Ovary (tissue), 7 donors: ENCODE measurements at regions not wholly inside any gene's neighbourhood (a gene's known extent, or its start where the extent isn't known, plus 50 kb on each side); places are given as distances from the start of the nearest gene placed in this dataset.

Source experiments
- DNase-seq, 5 donors: peaks; one replicate each; pipeline ENCODE4 v3.0.0-alpha.2; 2019 to 2020
- H3K27ac ChIP-seq, 2 donors: fragments of 200-600 bp; one replicate each; pipeline versions ENCODE4 v1.5.1 to v1.8.0; 2019 to 2022
- H3K27me3 ChIP-seq: fragments of 200-600 bp; one replicate; pipeline ENCODE4 v1.8.0; 2022
- H3K36me3 ChIP-seq: fragments of 200-600 bp; sonication (generic); one replicate; pipeline ENCODE4 v1.5.1; 2019
- H3K4me1 ChIP-seq: one replicate; pipeline ENCODE4 v1.8.1; 2013; ENCODE audit warnings: mild to moderate bottlenecking, moderate library complexity; ENCODE audit not compliant: insufficient read depth
- H3K4me3 ChIP-seq: fragments of 200-600 bp; sonication (generic); one replicate; pipeline ENCODE4 v1.5.1; 2017
- H3K9me3 ChIP-seq, 2 donors: fragments of 200-600 bp in 1 of 2; sonication (generic) in 1 of 2; one replicate each; pipeline versions ENCODE4 v1.5.1 to v1.8.1; 2013 to 2019; ENCODE audit warnings: mild to moderate bottlenecking in 1 of 2, moderate library complexity in 1 of 2
- EP300 ChIP-seq: sonication (generic); formaldehyde crosslinking; IDR thresholded peaks from one replicate; pipeline ENCODE4 v1.6.1; 2017; ENCODE audit warnings: antibody characterized with exemption
- POLR2A ChIP-seq: fragments of 450-650 bp; IDR thresholded peaks from one replicate; pipeline ENCODE4 v1.6.1; 2017; ENCODE audit warnings: antibody characterized with exemption, mild to moderate bottlenecking, moderate library complexity
- WGBS, 3 donors: extraction: QIAGEN DNeasy Blood & Tissue Kit in 1 of 3; methylation state at CpG; one replicate each; pipeline versions ENCODE4 v1.1.5 to v1.1.7; 2013 to 2017; 5-methylcytosine and 5-hydroxymethylcytosine counted together
- intact Hi-C, 4 donors: fragments of 100-400 bp; cut with DNase I; formaldehyde crosslinking; loops; one replicate each; pipeline versions ENCODE4 v1.11.0 to v1.15.1; 2022 to 2023
- TF ChIP-seq, protein P1 (sequence below), 3 donors: fragments of 450-650 bp in 2 of 3; fragments of 200-600 bp in 1 of 3; IDR thresholded peaks; one replicate each; pipeline versions ENCODE4 v1.5.1 to v1.8.0; 2016 to 2022; ENCODE audit warnings: antibody characterized with exemption in 3 of 3, mild to moderate bottlenecking in 1 of 3
- donor health status: DM: no; HTN: no; CAD: no; lungs with moderate emphysema.
- donor health status: DM: no; HTN: no; CAD: no.
- donor health status: Bipolar disorder and iron deficiency.
- donor health status: DM: no; HTN: no; CAD: no.
- donor health status: DM: yes; HTN: yes; CAD: no.

DNA sequence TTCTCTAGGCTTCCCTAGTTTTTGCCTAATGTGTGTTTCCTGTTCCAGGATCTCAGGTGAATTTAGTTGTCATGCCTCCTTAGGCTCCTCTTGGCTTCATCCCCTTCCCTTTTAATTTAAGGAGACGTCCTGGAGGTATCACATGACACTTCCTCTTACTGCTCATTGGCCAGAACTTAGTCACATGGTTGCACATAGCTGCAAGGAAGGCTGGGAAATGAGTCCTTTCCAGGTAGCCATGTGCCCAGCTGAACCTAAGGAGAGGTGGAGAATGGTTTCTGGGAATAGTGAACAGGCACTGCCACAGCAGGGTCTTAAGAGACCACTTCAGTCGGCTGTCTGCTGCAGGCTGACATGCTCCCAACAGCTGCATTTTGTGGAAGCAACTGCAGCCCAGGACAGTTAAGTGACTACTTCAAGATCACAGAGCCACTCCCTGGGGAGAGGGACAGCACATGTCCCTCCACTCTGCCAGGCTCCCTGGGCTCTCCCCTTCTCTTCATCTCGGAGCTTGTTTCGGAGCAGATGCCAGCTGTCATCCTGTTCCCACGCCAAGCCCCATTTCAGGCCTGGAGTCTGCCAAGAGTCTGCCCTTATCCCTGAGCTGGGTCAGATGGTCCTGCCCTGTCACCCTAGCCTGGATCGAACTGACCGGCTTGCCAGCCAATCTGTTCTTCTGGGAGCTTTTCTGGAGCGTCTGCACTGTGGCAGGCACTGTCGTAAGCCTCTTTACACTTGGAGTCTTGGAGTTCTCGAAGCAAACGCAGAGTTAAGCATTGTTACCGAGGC lies 81.4 kb upstream of the FOXF1 start:
- Histone ChIP-seq H3K27me3 (no peaks in the 10 kb centered on the region), H3K4me1 (no peaks in the 10 kb centered on the region), H3K36me3 (no peaks in the 10 kb centered on the region), H3K9me3 (no peaks in the 10 kb centered on the region), H3K4me3 (no peak overlapping the region), H3K27ac (no peak overlapping the region)
- intact Hi-C loops, result no loop called here
- WGBS, 3 donors, result 62 to 71% (median 67%) methylated on average over 12 of the region's 12 CpGs
- DNase-seq, result no peak
- TF ChIP-seq POLR2A (no peak), EP300 (no peak)
- TF ChIP-seq, protein P1, sequence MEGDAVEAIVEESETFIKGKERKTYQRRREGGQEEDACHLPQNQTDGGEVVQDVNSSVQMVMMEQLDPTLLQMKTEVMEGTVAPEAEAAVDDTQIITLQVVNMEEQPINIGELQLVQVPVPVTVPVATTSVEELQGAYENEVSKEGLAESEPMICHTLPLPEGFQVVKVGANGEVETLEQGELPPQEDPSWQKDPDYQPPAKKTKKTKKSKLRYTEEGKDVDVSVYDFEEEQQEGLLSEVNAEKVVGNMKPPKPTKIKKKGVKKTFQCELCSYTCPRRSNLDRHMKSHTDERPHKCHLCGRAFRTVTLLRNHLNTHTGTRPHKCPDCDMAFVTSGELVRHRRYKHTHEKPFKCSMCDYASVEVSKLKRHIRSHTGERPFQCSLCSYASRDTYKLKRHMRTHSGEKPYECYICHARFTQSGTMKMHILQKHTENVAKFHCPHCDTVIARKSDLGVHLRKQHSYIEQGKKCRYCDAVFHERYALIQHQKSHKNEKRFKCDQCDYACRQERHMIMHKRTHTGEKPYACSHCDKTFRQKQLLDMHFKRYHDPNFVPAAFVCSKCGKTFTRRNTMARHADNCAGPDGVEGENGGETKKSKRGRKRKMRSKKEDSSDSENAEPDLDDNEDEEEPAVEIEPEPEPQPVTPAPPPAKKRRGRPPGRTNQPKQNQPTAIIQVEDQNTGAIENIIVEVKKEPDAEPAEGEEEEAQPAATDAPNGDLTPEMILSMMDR (IDR thresholded peaks at IDR 0.05), result no peak

DNA sequence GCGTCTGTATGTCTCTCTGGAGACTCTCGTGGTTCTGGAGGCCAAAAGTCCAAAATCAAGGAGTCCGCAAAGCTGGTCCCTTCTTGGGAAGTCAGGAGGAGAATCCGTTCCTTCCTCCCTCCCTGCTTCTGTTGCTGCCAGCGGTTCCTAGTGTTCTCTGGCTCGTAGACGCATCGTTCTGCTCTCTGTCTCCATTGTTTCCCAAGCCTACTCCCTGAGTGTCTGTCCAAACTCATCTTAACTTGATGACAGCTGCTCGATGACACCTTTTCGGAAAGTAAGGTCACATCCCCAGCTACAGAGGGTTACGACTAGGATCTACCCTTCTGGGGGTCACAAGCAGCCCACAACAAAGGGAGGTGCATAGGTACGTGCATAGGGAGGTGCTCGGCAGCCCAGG lies 80.7 kb upstream of the FOXF1 start:
- Histone ChIP-seq H3K27me3 (no peaks in the 10 kb centered on the region), H3K9me3 (no peaks in the 10 kb centered on the region), H3K27ac (no peak overlapping the region), H3K36me3 (no peaks in the 10 kb centered on the region), H3K4me3 (no peak overlapping the region), H3K4me1 (no peaks in the 10 kb centered on the region)
- 69 to 77% (median 77%) methylated on average over 13 of the region's 13 CpGs for WGBS, 3 donors
- TF ChIP-seq EP300 (no peak), POLR2A (no peak)
- TF ChIP-seq, protein P1 (IDR thresholded peaks at IDR 0.05), result no peak
- intact Hi-C loops, result no loop called here
- DNase-seq, result no peak

DNA sequence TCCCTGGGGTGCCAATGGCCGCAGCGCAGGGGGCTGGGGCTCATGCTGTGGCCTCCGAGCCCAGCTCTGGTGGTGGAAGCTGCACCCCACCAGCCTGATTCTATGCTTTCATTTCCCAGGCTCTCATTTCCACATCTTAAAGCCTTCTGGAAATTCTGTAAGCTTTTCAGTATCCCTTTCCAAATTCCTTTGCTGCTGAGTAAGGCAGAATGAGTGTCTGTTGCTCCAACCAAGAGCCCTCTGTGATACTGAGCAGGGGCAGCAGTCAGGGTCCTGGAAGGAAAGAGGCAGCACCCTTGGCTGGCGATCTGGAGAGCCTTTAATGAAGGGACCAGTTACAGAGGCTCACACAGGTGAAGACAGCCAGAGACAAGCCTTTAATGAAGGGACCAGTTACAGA lies 79.5 kb upstream of the FOXF1 start:
- WGBS, 3 donors, result 80 to 85% (median 84%) methylated on average over 4 of the region's 4 CpGs
- TF ChIP-seq, protein P1 (IDR thresholded peaks at IDR 0.05), result no peak
- TF ChIP-seq POLR2A (no peak), EP300 (no peak)
- no peak overlapping the region for H3K27ac ChIP-seq

DNA sequence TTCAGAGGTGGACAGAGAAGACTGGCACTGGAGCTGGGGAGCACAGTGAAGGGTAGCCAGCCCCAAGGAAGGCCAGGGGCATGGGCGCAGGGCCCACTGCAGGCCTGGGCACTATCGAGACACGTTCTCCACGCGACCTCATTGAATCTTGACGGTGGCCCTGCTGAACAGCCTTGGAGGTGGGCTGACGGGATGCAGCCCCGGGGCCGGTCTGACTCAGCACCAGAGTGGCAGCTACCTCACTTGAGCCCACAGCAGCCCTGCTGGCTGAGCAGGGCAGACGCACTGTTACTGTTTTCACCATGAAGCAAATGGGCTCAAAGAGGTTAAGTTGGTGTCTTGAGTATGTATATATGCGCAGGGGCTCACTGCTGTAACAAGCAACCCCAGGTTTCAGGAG lies 78.8 kb upstream of the FOXF1 start:
- Histone ChIP-seq H3K9me3 (no peaks in the 10 kb centered on the region), H3K27ac (no peak overlapping the region), H3K36me3 (no peaks in the 10 kb centered on the region), H3K4me3 (no peak overlapping the region), H3K4me1 (no peaks in the 10 kb centered on the region), H3K27me3 (no peaks in the 10 kb centered on the region)
- DNase-seq, result no peak
- TF ChIP-seq, protein P1 (IDR thresholded peaks at IDR 0.05), result no peak
- TF ChIP-seq POLR2A, result no peak
- no peak for TF ChIP-seq EP300
- WGBS, 3 donors, result 84 to 95% (median 88%) methylated on average over 10 to 11 of the region's 11 CpGs
- intact Hi-C loops, result no loop called here

More for the DNA sequence above, 79.5 kb upstream of the FOXF1 start:
- Histone ChIP-seq H3K36me3 (no peaks in the 10 kb centered on the region), H3K9me3 (no peaks in the 10 kb centered on the region), H3K27me3 (no peaks in the 10 kb centered on the region), H3K4me3 (no peak overlapping the region), H3K4me1 (no peaks in the 10 kb centered on the region)
- no peak for DNase-seq
- intact Hi-C loops, result no loop called here
